Left hindlimb (tissue), 1 donor: ENCODE measurements at regions not wholly inside any gene's neighbourhood (a gene's known extent, or its start where the extent isn't known, plus 50 kb on each side); places are given as distances from the start of the nearest gene placed in this dataset.

Experiments used
- DNase-seq: peaks from one replicate; pipeline ENCODE4 v3.0.0-alpha.2; 2018

- DNase-seq = no peak
These were observed 487.4 kb downstream of the PABPC4L start for GRCh38 chr4:133714211-133714610.

GRCh38 chr4:133713340-133713739, 488.2 kb downstream of the PABPC4L start:
- no peak for DNase-seq

GRCh38 chr4:133711817-133712216, 489.8 kb downstream of the PABPC4L start:
- peak; percentile 6 for DNase-seq

- no peak for DNase-seq
These were observed 507.2 kb downstream of the PABPC4L start for GRCh38 chr4:133694416-133694815.

GRCh38 chr4:133683967-133684366, 517.6 kb downstream of the PABPC4L start:
- DNase-seq = no peak

GRCh38 chr4:133668061-133668851, 519.2 kb downstream of the PCDH10 start:
- DNase-seq = no peak

GRCh38 chr4:133647206-133647605, 498.1 kb downstream of the PCDH10 start:
- DNase-seq = no peak

- DNase-seq = no peak
These were observed 492.1 kb downstream of the PCDH10 start for GRCh38 chr4:133641191-133641590.

- DNase-seq = no peak
These were observed 489.7 kb downstream of the PCDH10 start for GRCh38 chr4:133638751-133639150.

GRCh38 chr4:133637161-133637560, 488.1 kb downstream of the PCDH10 start:
- DNase-seq = no peak

GRCh38 chr4:133624744-133625143, 475.6 kb downstream of the PCDH10 start:
- DNase-seq = no peak

GRCh38 chr4:133623847-133624246, 474.8 kb downstream of the PCDH10 start:
- DNase-seq = no peak

- DNase-seq = no peak
These were observed 472.5 kb downstream of the PCDH10 start for GRCh38 chr4:133621628-133622027.

GRCh38 chr4:133620555-133620954, 471.5 kb downstream of the PCDH10 start:
- no peak for DNase-seq

- no peak for DNase-seq
These were observed 469.9 kb downstream of the PCDH10 start for GRCh38 chr4:133618963-133619362.

GRCh38 chr4:133600008-133600407, 450.9 kb downstream of the PCDH10 start:
- no peak for DNase-seq

GRCh38 chr4:133598779-133599178, 449.7 kb downstream of the PCDH10 start:
- DNase-seq = no peak

- DNase-seq = no peak
These were observed 448.2 kb downstream of the PCDH10 start for GRCh38 chr4:133597251-133597650.

- DNase-seq = no peak
These were observed 447.4 kb downstream of the PCDH10 start for GRCh38 chr4:133596459-133596858.

GRCh38 chr4:133594390-133595207, 445.5 kb downstream of the PCDH10 start:
- DNase-seq = no peak

GRCh38 chr4:133593764-133594163, 444.7 kb downstream of the PCDH10 start:
- no peak for DNase-seq

GRCh38 chr4:133592591-133592990, 443.5 kb downstream of the PCDH10 start:
- no peak for DNase-seq

- no peak for DNase-seq
These were observed 443.0 kb downstream of the PCDH10 start for GRCh38 chr4:133592106-133592505.

GRCh38 chr4:133588306-133588705, 439.2 kb downstream of the PCDH10 start:
- no peak for DNase-seq
